HepG2 (cell line): ENCODE measurements at regions not wholly inside any gene's neighbourhood (a gene's known extent, or its start where the extent isn't known, plus 50 kb on each side); places are given as distances from the start of the nearest gene placed in this dataset.

Source experiments
- AKAP8 ChIP-seq: sonication (generic); formaldehyde crosslinking; IDR thresholded peaks from 2 replicates; pipeline ENCODE4 v1.5.1; 2020; ENCODE audit warnings: mild to moderate bottlenecking, missing genetic modification reagents
- ATF3 ChIP-seq: sonication (generic); formaldehyde crosslinking; IDR thresholded peaks from 2 replicates; pipeline ENCODE4 v1.4.0; 2020; ENCODE audit warnings: missing genetic modification reagents
- DPF2 ChIP-seq: sonication (generic); formaldehyde crosslinking; IDR thresholded peaks from 2 replicates; pipeline ENCODE4 v1.4.0; 2020; ENCODE audit warnings: mild to moderate bottlenecking, low read depth, missing genetic modification reagents, borderline replicate concordance
- GATAD1 ChIP-seq: IDR thresholded peaks from 2 replicates; pipeline ENCODE4 v1.6.1; 2016; ENCODE audit warnings: missing genetic modification reagents, missing compliant biosample characterization
- IRF2 ChIP-seq: IDR thresholded peaks from 2 replicates; pipeline ENCODE4 v1.6.1; 2018; ENCODE audit warnings: missing genetic modification reagents, missing compliant biosample characterization
- PAXIP1 ChIP-seq: sonication (generic); formaldehyde crosslinking; conservative IDR thresholded peaks from 2 replicates; pipeline ENCODE4 v1.4.0; 2020; ENCODE audit warnings: mild to moderate bottlenecking, missing genetic modification reagents, moderate library complexity
- RAD51 ChIP-seq: fragments of 450-650 bp; IDR thresholded peaks from 2 replicates; pipeline ENCODE4 v1.6.1; 2016; ENCODE audit warnings: borderline replicate concordance
- SIN3A ChIP-seq: IDR thresholded peaks from 2 replicates; pipeline ENCODE4 v1.6.1; 2011; ENCODE audit warnings: low read depth, mild to moderate bottlenecking, control low read depth, low read length, borderline replicate concordance
- SMARCC2 ChIP-seq: fragments of 450-650 bp; IDR thresholded peaks from 2 replicates; pipeline ENCODE4 v1.6.1; 2017; ENCODE audit warnings: antibody characterized with exemption, mild to moderate bottlenecking
- ZNF205 ChIP-seq: IDR thresholded peaks from 2 replicates; pipeline ENCODE4 v1.6.1; 2018; ENCODE audit warnings: missing biosample characterization, missing genetic modification reagents
- ZNF24 ChIP-seq: fragments of 450-650 bp; IDR thresholded peaks from 2 replicates; pipeline ENCODE4 v1.6.1; 2017; ENCODE audit warnings: antibody characterized with exemption, mild to moderate bottlenecking
- ZNF317 ChIP-seq: sonication (generic); formaldehyde crosslinking; IDR thresholded peaks from 2 replicates; pipeline ENCODE4 v1.5.0; 2020; ENCODE audit warnings: mild to moderate bottlenecking, missing genetic modification reagents
- ZNF33B ChIP-seq: sonication (generic); formaldehyde crosslinking; IDR thresholded peaks from 2 replicates; pipeline ENCODE4 v1.5.1; 2020; ENCODE audit warnings: mild to moderate bottlenecking, missing genetic modification reagents
- TF ChIP-seq, protein P1 (sequence below): sonication (generic); formaldehyde crosslinking; IDR thresholded peaks from 2 replicates; pipeline ENCODE4 v1.4.0; 2020; ENCODE audit warnings: mild to moderate bottlenecking, missing genetic modification reagents
- TF ChIP-seq, protein P2 (sequence below), 2 experiments: fragments of 450-650 bp in 1 of 2; sonication (generic) in 1 of 2; formaldehyde crosslinking in 1 of 2; IDR thresholded peaks; 2 replicates each; pipeline versions ENCODE4 v1.6.1 to v1.8.0; 2016 to 2022; ENCODE audit warnings: antibody characterized with exemption in 1 of 2, mild to moderate bottlenecking in 1 of 2, missing genetic modification reagents in 1 of 2

DNA sequence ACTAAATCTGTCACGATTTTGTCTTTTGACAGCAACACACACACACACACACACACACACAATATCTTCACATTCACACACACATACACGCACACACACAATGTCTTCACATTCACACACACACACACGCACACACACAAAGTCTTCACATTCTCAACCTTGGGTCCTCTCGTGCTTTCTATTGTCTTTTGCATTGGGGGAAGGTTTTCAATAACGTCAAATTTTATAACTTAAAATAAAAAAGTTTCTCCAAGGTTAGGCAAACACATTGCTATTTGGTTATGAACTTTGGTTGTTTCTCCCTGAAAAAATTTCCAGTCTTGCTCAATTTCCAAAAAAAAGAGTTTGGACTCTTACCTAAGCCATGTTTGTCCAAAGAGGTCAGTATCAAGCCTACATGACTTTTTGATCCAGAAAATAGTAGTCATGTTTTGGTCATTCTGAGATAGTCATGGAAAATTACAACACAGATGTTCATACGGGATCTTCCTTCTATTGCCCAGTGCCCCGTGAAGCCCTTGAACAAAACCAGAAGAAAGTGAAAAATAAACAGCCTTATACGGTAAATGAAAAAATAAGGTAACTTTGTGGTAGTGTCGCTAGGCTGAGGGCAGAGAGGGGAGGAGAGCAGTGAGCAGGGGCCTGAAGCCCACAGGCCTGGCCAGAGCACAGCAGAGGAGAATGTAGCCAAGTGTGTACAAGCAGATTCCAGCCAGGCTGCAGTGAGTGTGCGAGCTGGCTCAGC lies 542.8 kb upstream of the ID2 start (continued):
- TF ChIP-seq, protein P1, sequence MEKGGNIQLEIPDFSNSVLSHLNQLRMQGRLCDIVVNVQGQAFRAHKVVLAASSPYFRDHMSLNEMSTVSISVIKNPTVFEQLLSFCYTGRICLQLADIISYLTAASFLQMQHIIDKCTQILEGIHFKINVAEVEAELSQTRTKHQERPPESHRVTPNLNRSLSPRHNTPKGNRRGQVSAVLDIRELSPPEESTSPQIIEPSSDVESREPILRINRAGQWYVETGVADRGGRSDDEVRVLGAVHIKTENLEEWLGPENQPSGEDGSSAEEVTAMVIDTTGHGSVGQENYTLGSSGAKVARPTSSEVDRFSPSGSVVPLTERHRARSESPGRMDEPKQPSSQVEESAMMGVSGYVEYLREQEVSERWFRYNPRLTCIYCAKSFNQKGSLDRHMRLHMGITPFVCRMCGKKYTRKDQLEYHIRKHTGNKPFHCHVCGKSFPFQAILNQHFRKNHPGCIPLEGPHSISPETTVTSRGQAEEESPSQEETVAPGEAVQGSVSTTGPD: peak; percentile 90
- TF ChIP-seq DPF2 (CRISPR knock-in tag) (no peak), ZNF33B (CRISPR knock-in tag) (no peak), GATAD1 (CRISPR knock-in tag) (peak; percentile 47; the same call in 1 of the 2 replicates), ZNF317 (CRISPR knock-in tag) (peak; percentile 53; the same call in 1 of the 2 replicates), ATF3 (CRISPR knock-in tag) (peak; percentile 9; the same call in 1 of the 2 replicates), AKAP8 (no peak; the same call in 1 of the 2 replicates), ZNF205 (peak; percentile 83; the same call in 1 of the 2 replicates), ZNF24 (0 out of 2 replicates have a peak, but pooled peaks have one; percentile 48), RAD51 (no peak), SMARCC2 (no peak), IRF2 (CRISPR knock-in tag) (peak; percentile 79), SIN3A (no peak), PAXIP1 (CRISPR knock-in tag) (peak; percentile 98)
- TF ChIP-seq, protein P2, sequence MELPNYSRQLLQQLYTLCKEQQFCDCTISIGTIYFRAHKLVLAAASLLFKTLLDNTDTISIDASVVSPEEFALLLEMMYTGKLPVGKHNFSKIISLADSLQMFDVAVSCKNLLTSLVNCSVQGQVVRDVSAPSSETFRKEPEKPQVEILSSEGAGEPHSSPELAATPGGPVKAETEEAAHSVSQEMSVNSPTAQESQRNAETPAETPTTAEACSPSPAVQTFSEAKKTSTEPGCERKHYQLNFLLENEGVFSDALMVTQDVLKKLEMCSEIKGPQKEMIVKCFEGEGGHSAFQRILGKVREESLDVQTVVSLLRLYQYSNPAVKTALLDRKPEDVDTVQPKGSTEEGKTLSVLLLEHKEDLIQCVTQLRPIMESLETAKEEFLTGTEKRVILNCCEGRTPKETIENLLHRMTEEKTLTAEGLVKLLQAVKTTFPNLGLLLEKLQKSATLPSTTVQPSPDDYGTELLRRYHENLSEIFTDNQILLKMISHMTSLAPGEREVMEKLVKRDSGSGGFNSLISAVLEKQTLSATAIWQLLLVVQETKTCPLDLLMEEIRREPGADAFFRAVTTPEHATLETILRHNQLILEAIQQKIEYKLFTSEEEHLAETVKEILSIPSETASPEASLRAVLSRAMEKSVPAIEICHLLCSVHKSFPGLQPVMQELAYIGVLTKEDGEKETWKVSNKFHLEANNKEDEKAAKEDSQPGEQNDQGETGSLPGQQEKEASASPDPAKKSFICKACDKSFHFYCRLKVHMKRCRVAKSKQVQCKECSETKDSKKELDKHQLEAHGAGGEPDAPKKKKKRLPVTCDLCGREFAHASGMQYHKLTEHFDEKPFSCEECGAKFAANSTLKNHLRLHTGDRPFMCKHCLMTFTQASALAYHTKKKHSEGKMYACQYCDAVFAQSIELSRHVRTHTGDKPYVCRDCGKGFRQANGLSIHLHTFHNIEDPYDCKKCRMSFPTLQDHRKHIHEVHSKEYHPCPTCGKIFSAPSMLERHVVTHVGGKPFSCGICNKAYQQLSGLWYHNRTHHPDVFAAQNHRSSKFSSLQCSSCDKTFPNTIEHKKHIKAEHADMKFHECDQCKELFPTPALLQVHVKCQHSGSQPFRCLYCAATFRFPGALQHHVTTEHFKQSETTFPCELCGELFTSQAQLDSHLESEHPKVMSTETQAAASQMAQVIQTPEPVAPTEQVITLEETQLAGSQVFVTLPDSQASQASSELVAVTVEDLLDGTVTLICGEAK (IDR thresholded peaks at IDR 0.05): 0 out of 2 replicates have a peak, but pooled peaks have one; percentile 8
- TF ChIP-seq, protein P2 (CRISPR knock-in tag; IDR thresholded peaks at IDR 0.05): 0 out of 2 replicates have a peak, but pooled peaks have one; percentile 29
